ENCODE measurements at regions not wholly inside any gene's neighbourhood (a gene's known extent, or its start where the extent isn't known, plus 50 kb on each side); places are given as distances from the start of the nearest gene placed in this dataset.

DNA sequence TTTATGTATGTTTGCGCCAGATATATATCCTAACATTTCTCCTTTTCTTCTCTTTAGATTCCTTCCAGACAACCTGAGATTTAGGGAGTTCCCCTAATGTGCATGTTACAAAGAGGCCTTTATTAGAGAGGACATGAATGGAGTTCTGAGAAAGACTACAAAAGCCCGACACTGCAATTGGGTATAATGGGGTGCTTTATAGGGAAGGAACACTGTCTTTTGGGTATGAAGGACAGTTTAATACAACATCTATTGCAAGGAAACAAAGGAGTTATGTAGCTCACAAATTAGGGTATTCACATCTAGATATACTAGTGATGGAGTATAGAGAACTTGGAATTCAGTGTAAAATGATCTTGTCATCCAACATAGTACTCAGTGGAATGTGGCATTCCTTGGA lies 383.8 kb downstream of the FIGN start:
- TF ChIP-seq, protein P1, sequence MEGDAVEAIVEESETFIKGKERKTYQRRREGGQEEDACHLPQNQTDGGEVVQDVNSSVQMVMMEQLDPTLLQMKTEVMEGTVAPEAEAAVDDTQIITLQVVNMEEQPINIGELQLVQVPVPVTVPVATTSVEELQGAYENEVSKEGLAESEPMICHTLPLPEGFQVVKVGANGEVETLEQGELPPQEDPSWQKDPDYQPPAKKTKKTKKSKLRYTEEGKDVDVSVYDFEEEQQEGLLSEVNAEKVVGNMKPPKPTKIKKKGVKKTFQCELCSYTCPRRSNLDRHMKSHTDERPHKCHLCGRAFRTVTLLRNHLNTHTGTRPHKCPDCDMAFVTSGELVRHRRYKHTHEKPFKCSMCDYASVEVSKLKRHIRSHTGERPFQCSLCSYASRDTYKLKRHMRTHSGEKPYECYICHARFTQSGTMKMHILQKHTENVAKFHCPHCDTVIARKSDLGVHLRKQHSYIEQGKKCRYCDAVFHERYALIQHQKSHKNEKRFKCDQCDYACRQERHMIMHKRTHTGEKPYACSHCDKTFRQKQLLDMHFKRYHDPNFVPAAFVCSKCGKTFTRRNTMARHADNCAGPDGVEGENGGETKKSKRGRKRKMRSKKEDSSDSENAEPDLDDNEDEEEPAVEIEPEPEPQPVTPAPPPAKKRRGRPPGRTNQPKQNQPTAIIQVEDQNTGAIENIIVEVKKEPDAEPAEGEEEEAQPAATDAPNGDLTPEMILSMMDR (IDR thresholded peaks at IDR 0.05; ENCODE audit: low read depth, low read length), result no peak
- DNase-seq (ENCODE audit: extremely low read depth, low read depth), result no peak

DNA sequence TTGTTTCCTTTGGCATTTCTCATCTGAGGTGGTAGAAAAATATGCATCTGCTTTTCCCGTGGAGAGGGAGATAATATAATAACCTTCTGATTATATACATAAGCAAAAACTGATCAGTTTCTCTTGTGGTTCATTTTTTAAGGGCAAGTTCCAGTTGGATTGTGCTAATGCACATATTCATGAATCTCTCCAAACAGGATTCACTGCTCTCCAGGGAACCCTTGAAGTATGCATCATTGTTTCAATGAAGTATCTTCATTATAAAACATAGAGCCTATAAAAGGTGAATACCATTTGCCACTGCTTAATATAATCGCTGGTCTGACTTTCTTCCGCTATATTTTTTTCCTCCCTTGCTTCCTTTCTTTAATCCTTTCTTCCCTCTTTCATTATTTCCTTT lies 384.7 kb downstream of the FIGN start:
- no peak for DNase-seq (ENCODE audit: extremely low read depth, low read depth)
- TF ChIP-seq, protein P1 (IDR thresholded peaks at IDR 0.05; ENCODE audit: low read depth, low read length), result no peak

DNA sequence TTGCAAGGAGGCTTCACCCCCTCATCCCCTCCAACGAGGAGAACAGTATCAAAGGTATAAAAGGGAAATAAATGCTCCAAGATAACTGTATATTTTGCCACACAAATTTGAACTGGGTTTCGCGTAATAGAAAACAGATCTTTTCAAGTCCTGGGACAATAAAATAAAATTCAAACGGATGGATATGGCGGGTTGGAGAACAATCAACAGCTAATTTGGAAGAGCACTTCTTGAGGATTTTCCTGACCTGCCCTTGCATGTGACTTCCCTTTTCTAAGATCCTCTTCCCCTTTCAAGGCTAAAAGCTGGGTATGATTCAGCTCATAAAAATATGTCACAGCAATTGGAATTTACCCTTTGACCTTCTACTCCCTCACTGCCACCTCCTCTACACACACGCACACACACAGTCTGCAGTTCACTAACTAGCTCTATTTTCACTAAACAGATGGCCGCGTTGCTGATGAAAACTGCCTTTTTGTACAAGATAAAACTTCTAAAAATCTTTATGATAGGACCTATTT lies 386.9 kb downstream of the FIGN start:
- DNase-seq (ENCODE audit: extremely low read depth, low read depth), result no peak
- TF ChIP-seq, protein P1 (IDR thresholded peaks at IDR 0.05; ENCODE audit: low read depth, low read length), result no peak

DNA sequence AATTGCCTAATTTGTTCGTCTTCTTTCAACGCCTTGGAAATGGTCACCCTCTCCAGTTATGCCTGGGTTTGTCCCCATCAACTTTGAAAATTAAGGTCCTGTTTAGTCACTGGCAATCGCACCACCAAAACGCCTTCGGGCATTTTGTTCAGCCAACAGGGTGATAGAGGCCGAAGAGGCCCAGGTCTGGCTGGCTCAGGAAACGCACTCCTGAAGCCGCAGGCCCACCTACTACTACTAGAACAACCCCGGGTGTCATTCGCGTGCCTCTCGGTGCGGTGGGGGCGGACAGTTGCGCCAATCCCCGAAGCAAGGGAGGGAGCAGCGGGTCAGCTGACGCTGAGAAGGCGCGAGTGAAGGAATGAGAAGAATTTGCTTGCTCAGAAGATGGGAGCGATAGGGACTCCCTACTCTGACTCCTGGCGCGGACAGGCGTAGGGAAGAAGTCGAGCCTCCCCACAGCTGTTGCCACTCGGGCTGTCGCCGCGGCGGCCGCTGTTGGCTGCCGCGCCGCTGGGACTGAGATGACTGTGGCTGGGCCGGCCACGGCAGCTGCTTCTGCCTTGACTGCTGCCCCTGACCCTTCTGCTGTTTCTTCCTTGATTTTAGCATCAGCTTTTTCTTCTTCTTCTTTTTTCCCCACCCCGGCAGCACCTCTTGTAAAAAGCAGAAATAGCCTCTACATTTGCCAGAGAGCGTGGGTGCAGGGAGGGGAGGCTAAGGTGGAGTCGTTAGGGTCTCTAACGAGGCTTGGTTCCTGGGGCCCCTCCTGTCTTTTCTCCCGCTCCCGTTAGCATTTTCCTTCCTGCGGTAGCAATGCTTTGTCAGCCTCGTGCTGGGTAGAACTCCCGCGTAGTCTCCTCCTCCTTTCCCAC lies 387.6 kb downstream of the FIGN start:
- DNase-seq (ENCODE audit: extremely low read depth, low read depth), result peak; percentile 24
- TF ChIP-seq, protein P1 (IDR thresholded peaks at IDR 0.05; ENCODE audit: low read depth, low read length), result no peak

DNA sequence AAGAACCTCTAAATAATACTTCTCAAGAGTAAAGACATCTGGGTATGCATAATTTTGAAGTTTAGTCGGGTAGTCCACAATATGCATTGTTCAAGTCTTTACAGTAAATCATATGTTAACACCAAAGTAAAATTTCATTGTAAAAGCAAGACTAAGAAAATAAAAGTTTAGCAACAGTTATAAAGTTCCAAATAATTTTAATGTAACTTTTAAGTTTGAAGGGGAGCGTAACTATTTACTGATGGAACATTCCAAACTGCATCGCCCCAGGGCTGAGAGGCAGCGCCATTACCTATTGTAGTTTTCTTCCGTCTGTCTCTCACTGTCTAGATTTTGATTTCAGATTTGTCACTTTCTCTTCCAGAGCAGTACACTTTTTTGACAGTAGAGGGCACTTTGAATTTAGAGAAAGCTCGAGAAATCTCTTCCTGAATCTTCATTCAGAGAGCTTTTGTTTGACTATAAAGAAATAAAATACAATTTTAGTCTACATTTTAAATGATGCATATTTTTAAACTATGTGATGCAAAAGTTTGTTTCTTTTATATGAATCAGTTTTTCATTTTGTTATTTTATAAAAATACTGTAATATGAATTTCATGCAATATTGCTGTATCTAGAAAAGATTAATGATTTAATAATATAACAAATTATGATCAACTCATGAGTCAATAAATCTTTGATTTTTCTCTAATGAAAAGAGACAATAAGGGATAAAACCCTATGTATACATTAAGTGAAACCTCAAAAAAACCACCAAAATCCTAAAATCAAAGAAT lies 389.8 kb downstream of the FIGN start:
- DNase-seq (ENCODE audit: extremely low read depth, low read depth), result peak; percentile 10
- TF ChIP-seq, protein P1 (IDR thresholded peaks at IDR 0.05; ENCODE audit: low read depth, low read length), result peak; percentile 79

DNA sequence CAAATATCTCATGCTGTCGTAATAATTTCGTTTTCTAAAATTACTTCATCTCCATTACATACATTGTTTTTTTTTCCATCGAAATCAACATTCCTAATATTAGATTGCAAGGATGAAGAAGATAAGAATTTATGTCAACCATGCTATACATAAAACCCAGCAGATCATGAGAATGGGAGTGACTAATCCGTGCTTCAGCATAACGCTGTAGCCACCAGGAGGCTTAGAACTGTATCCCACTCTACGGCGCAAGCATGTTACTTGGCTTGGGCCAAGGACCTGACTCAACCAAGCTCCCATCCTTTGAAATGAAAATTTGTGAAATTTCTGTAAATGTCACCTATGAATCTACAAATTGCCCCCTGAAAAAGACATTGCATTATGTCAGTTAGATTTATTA lies 392.5 kb downstream of the FIGN start:
- TF ChIP-seq, protein P1 (IDR thresholded peaks at IDR 0.05; ENCODE audit: low read depth, low read length), result no peak
- DNase-seq (ENCODE audit: extremely low read depth, low read depth), result no peak

DNA sequence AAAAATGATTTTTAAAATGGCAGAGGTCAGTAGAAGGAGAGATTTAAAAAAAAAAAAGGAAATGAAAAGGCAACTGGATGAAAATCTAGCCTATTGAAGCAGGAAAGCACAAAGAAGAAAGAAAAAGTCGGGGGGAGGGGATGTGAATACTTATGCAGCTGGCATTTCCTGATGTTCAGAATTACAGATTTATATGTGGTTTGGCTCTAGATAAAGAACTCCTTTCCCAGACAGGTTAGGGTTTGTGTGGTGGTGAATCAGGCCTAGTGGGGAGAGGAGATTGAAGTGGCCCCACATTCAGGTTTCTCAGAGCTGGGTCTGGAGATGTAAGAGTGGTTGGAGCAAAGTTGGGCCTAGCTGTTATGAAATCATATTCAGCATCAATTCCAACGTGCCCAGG lies 394.4 kb downstream of the FIGN start:
- TF ChIP-seq, protein P1 (IDR thresholded peaks at IDR 0.05; ENCODE audit: low read depth, low read length), result no peak
- DNase-seq (ENCODE audit: extremely low read depth, low read depth), result no peak
